ENCODE measurements at regions not wholly inside any gene's neighbourhood (a gene's known extent, or its start where the extent isn't known, plus 50 kb on each side); places are given as distances from the start of the nearest gene placed in this dataset.

DNA sequence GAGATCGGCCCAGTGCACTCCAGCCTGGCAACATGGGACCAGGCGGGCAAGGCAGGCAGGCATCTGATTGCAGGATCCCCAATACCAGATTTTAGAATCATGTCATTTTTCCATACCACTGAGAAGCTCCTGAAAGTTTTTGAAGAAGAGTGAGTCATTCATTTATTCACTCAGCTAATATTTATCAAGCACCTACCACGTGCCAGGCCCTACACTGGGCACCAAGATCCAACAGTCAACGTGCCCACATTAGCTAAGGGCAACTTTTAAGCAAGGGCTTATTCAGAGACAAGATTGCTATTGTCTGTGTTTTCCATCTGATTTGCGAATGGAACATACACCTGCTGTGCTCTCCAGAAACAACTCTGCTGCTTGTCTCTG is 126.8 kb upstream of the LGALSL start:
- ChIA-PET POLR2A (interaction anchor here (1.2 to 2.2 kb wide), 4 partner anchors 184 to 281 kb away, joined by 3 to 7 read pairs (median 4); partner anchors contain the start of gene AFTPH), CTCF (interaction anchor here (0.6 to 9.6 kb wide), 17 partner anchors 9 to 634 kb away, joined by 3 to 184 read pairs (median 4); no protein-coding TSS in a partner anchor)
- Histone ChIP-seq H3K4me3 (ENCODE audit: low read length) (peak overlapping the region; percentile 35), H3K36me3 (ENCODE audit: insufficient read depth, low read length) (no peaks in the 10 kb centered on the region), H3K27ac (ENCODE audit: low read depth, low read length) (no peak overlapping the region), H3K4me1 (ENCODE audit: insufficient read depth, low read length) (peaks cover 50% of the 10 kb centered on the region), H3K27me3 (ENCODE audit: insufficient read depth, low read length, poor library complexity, severe bottlenecking) (no peaks in the 10 kb centered on the region), H3K9me3 (ENCODE audit: low read length) (no peaks in the 10 kb centered on the region)
- Mint-ChIP-seq H3K4me3 (peak overlapping the region; percentile 72 to 93 (median 84)), H3K27me3 (peaks cover 0 to 1% of the 10 kb centered on the region in 2 donors), H3K27ac (peak overlapping the region; percentile 51 to 99 (median 90)), H3K36me3 (no peaks in the 10 kb centered on the region), H3K4me1 (peaks cover 48 to 52% (median 51%) of the 10 kb centered on the region in 3 donors), H3K9me3 (no peaks in the 10 kb centered on the region)
- no peak for DNase-seq

DNA sequence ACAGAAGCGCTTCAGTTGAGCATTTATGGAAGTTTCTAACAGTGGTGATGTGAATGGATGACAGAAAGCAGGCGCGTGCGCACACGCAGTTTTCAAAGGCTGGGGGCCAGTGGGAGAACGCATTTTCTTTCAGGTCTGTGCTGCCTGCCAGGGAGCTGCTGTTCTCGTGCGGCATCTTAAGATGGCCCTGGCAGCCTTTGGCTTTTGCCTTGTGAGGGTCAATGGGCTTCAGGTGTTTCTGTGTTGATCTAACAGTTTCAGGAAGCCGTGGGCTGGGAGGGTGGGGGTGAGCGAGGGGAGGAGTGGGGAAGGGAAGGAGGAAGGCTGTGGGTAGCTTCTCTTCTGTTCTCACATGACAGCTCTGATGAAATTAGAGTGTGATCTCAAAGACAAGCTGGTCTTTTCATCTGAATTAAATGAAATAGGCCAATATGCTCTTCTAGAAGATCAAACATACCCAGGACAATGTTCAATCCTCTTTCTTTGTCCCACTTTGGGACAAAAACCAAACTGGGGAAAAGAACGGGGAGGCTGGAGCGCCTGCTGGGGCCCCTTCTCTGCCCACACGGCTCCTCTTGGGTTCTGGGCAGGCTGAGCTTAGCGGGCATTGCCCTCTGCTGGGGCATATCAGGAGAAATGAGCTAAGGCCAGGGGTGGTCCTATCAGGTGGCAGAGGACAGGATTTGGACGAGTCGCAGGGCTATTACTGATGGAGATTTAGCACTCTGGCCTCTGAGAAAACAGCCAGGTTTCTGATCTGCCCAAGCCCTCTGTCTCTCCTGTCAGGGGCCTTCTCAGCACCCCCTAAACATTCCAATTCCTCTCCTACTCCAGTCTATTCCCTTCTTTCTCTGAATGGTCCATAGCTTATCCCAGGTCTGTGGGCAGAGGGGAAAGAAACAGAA is 126.2 kb upstream of the LGALSL start:
- Mint-ChIP-seq H3K4me3 (peak overlapping the region; percentile 72 to 93 (median 84)), H3K9me3 (no peaks in the 10 kb centered on the region), H3K27me3 (peaks cover 0 to 1% of the 10 kb centered on the region in 2 donors), H3K36me3 (no peaks in the 10 kb centered on the region), H3K4me1 (peaks cover 48 to 51% (median 49%) of the 10 kb centered on the region in 3 donors), H3K27ac (peak overlapping the region; percentile 65 to 99 (median 90))
- peak in 3 of 5 donors; percentile 30 to 62 (median 61) for DNase-seq
- Histone ChIP-seq H3K27me3 (ENCODE audit: insufficient read depth, low read length, poor library complexity, severe bottlenecking) (no peaks in the 10 kb centered on the region), H3K36me3 (ENCODE audit: insufficient read depth, low read length) (no peaks in the 10 kb centered on the region), H3K4me3 (ENCODE audit: low read length) (peak overlapping the region; percentile 35), H3K27ac (ENCODE audit: low read depth, low read length) (no peak overlapping the region), H3K4me1 (ENCODE audit: insufficient read depth, low read length) (peaks cover 50% of the 10 kb centered on the region), H3K9me3 (ENCODE audit: low read length) (no peaks in the 10 kb centered on the region)
- POLR2A ChIA-PET, result interaction anchor here (1.0 to 2.2 kb wide), 5 partner anchors 185 to 900 kb away, joined by 3 to 7 read pairs (median 4); partner anchors contain the start of genes ACTR2 and AFTPH
- CTCF ChIA-PET, result interaction anchor here (0.6 to 9.6 kb wide), 21 partner anchors 9 to 635 kb away, joined by 3 to 184 read pairs (median 4); no protein-coding TSS in a partner anchor

DNA sequence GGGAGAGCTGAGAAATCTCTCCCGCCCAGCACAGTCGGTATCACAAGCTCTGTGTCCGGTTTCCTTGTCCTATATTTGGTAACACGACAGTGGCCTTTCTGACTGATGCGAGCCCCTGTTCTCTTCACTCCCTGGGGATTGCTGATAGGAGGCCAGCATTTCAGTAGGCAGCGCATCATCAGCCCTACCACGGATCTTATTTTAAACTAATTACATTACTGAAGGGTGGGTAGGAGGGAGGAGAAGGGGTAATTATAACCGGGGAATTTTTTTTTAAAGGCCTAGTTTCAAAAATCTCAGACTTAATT is 125.6 kb upstream of the LGALSL start:
- Histone ChIP-seq H3K36me3 (ENCODE audit: insufficient read depth, low read length) (no peaks in the 10 kb centered on the region), H3K27me3 (ENCODE audit: insufficient read depth, low read length, poor library complexity, severe bottlenecking) (no peaks in the 10 kb centered on the region), H3K4me3 (ENCODE audit: low read length) (no peak overlapping the region), H3K9me3 (ENCODE audit: low read length) (no peaks in the 10 kb centered on the region), H3K4me1 (ENCODE audit: insufficient read depth, low read length) (peaks cover 50% of the 10 kb centered on the region), H3K27ac (ENCODE audit: low read depth, low read length) (no peak overlapping the region)
- DNase-seq, result no peak
- Mint-ChIP-seq H3K36me3 (no peaks in the 10 kb centered on the region), H3K27ac (peak overlapping the region in 7 of 8 donors; percentile 65 to 99 (median 91)), H3K27me3 (peaks cover 0 to 1% of the 10 kb centered on the region in 2 donors), H3K4me3 (peak overlapping the region in 3 of 7 donors; percentile 13 to 84 (median 55)), H3K4me1 (peaks cover 45 to 51% (median 48%) of the 10 kb centered on the region in 3 donors), H3K9me3 (no peaks in the 10 kb centered on the region)
- POLR2A ChIA-PET, result interaction anchor here (1.0 to 1.4 kb wide), 4 partner anchors 185 to 899 kb away, joined by 3 to 5 read pairs (median 4); partner anchors contain the start of gene ACTR2
- CTCF ChIA-PET, result interaction anchor here (0.7 to 9.6 kb wide), 16 partner anchors 8 to 544 kb away, joined by 3 to 184 read pairs (median 4); no protein-coding TSS in a partner anchor

DNA sequence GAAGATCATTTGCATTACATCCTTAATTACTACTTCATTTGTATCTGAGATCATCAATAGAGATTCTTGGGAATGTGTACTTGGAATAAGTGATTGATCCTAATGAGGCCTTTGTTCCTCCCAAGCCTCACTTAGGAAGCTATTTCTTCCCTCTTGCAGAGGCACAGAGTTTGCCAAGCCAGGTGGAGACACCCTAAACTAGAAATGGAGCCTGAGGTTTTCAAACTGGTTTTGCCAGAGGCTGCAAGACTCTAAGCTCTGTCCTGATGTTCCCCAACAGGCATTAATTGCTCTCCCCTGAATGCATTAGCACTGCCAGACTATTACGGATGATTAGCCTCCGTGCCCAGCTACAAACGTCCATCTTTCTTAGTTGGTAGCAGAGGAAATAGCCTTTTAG is 125.2 kb upstream of the LGALSL start:
- H3K36me3 ChIP-seq (ENCODE audit: insufficient read depth, low read length), result no peaks in the 10 kb centered on the region
- no peak overlapping the region for H3K4me3 ChIP-seq (ENCODE audit: low read length)
- peaks cover 0 to 1% of the 10 kb centered on the region in 2 donors for H3K27me3 Mint-ChIP-seq
- no peaks in the 10 kb centered on the region for H3K9me3 ChIP-seq (ENCODE audit: low read length)
- H3K9me3 Mint-ChIP-seq, result no peaks in the 10 kb centered on the region
- H3K4me3 Mint-ChIP-seq, result peak overlapping the region in 1 of 7 donors; percentile 60
- H3K4me1 Mint-ChIP-seq, result peaks cover 43 to 51% (median 48%) of the 10 kb centered on the region in 3 donors
- H3K27ac ChIP-seq (ENCODE audit: low read depth, low read length), result no peak overlapping the region
- H3K4me1 ChIP-seq (ENCODE audit: insufficient read depth, low read length), result peaks cover 50% of the 10 kb centered on the region
- H3K27me3 ChIP-seq (ENCODE audit: insufficient read depth, low read length, poor library complexity, severe bottlenecking), result no peaks in the 10 kb centered on the region
- H3K27ac Mint-ChIP-seq, result peak overlapping the region in 3 of 8 donors; percentile 65 to 99 (median 94)
- H3K36me3 Mint-ChIP-seq, result no peaks in the 10 kb centered on the region
- DNase-seq, result no peak
- ChIA-PET POLR2A (interaction anchor here (1.3 kb wide), 1 partner anchor 326 kb away, joined by 3 read pairs; no protein-coding TSS in a partner anchor), CTCF (interaction anchor here (1.0 to 9.6 kb wide), 11 partner anchors 11 to 544 kb away, joined by 3 to 184 read pairs (median 6); no protein-coding TSS in a partner anchor)

DNA sequence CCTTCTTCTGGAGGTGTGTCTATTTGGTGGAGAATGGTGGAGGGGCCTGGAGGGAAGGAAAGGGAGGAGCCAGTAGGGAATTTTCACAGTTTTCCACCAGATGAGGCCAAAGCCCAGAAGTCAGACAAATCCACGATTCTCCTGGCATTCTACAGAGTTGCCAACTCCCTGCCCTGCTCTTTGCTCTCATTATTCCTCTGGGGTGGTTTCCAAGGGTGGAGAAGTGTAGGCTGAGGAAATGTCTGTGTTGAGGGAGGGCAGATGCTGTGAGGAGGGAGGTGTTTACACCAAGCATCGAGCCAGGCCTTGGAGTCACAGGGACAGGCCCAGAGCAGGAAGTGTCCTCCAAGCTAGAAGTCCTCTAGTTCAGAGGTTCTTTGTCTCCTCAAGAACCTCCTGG is 124.1 kb upstream of the LGALSL start:
- ChIA-PET POLR2A (no interaction called here), CTCF (interaction anchor here (0.7 to 9.6 kb wide), 22 partner anchors 10 to 588 kb away, joined by 3 to 184 read pairs (median 4); partner anchors contain the start of gene AFTPH)
- no peaks in the 10 kb centered on the region for H3K36me3 ChIP-seq (ENCODE audit: insufficient read depth, low read length)
- peaks cover 46% of the 10 kb centered on the region for H3K4me1 ChIP-seq (ENCODE audit: insufficient read depth, low read length)
- no peaks in the 10 kb centered on the region for H3K27me3 ChIP-seq (ENCODE audit: insufficient read depth, low read length, poor library complexity, severe bottlenecking)
- no peaks in the 10 kb centered on the region for H3K9me3 ChIP-seq (ENCODE audit: low read length)
- H3K27ac ChIP-seq (ENCODE audit: low read depth, low read length), result no peak overlapping the region
- no peak overlapping the region for H3K4me3 ChIP-seq (ENCODE audit: low read length)
- Mint-ChIP-seq H3K4me3 (no peak overlapping the region), H3K27me3 (peaks cover 0 to 1% of the 10 kb centered on the region in 2 donors), H3K27ac (peak overlapping the region in 1 of 8 donors; percentile 54), H3K36me3 (no peaks in the 10 kb centered on the region), H3K4me1 (peaks cover 38 to 44% (median 42%) of the 10 kb centered on the region in 3 donors), H3K9me3 (no peaks in the 10 kb centered on the region)
- DNase-seq, result no peak

DNA sequence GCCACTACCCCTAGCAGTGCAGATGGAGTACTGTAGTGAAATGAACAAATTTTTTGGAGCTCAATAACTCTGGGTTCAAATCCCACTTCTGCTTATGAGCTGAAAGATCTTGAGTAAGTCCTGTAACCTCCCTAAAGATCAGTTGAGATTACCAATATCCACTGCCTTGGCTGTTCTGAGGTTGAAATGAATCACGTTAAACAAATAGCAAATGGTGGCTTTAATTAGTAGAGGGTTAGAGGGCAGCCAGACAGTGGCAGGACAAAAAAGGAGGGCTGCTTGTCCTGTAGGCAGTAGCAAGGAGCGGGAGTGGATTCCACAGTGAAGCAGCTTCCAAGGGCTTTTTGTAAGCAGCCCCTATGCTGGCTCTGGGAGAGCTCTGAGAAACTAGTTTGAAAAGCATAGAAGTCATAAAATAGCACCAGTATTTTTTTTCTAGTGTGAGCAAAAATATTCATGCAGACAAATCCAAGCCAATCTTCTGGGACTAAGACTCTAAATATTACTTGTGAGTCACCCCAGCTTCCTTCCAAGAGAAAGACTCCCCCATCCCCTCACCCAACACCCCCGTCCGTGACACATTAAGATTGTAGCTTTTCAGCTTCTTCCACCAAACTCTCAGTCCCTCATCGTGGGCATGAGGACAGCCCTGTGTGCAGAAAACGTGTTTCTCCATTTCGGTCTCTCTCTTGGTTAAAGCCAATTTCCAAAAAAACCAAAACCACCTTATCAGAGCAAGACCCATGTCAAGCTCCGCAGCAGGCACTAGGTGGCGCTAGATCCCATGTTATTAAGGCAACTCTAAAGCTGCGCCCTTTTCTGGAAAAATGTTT is 123.5 kb upstream of the LGALSL start:
- no peaks in the 10 kb centered on the region for H3K9me3 Mint-ChIP-seq
- no peak overlapping the region for H3K27ac ChIP-seq (ENCODE audit: low read depth, low read length)
- H3K4me1 Mint-ChIP-seq, result peaks cover 32 to 37% (median 35%) of the 10 kb centered on the region in 3 donors
- H3K27me3 ChIP-seq (ENCODE audit: insufficient read depth, low read length, poor library complexity, severe bottlenecking), result no peaks in the 10 kb centered on the region
- H3K4me3 Mint-ChIP-seq, result peak overlapping the region; percentile 1 to 75 (median 37)
- H3K36me3 ChIP-seq (ENCODE audit: insufficient read depth, low read length), result no peaks in the 10 kb centered on the region
- no peak overlapping the region for H3K4me3 ChIP-seq (ENCODE audit: low read length)
- peaks cover 0 to 1% of the 10 kb centered on the region in 2 donors for H3K27me3 Mint-ChIP-seq
- peak overlapping the region in 6 of 8 donors; percentile 5 to 94 (median 78) for H3K27ac Mint-ChIP-seq
- H3K9me3 ChIP-seq (ENCODE audit: low read length), result no peaks in the 10 kb centered on the region
- peaks cover 40% of the 10 kb centered on the region for H3K4me1 ChIP-seq (ENCODE audit: insufficient read depth, low read length)
- CTCF ChIA-PET, result interaction anchor here (0.7 to 9.6 kb wide), 45 partner anchors 8 to 588 kb away, joined by 3 to 184 read pairs (median 4); partner anchors contain the start of gene AFTPH
- DNase-seq, result peak; percentile 64 to 83 (median 73)
- POLR2A ChIA-PET, result interaction anchor here (0.5 to 1.2 kb wide), 3 partner anchors 157 to 661 kb away, joined by 3 to 4 read pairs (median 4); no protein-coding TSS in a partner anchor
- H3K36me3 Mint-ChIP-seq, result no peaks in the 10 kb centered on the region

DNA sequence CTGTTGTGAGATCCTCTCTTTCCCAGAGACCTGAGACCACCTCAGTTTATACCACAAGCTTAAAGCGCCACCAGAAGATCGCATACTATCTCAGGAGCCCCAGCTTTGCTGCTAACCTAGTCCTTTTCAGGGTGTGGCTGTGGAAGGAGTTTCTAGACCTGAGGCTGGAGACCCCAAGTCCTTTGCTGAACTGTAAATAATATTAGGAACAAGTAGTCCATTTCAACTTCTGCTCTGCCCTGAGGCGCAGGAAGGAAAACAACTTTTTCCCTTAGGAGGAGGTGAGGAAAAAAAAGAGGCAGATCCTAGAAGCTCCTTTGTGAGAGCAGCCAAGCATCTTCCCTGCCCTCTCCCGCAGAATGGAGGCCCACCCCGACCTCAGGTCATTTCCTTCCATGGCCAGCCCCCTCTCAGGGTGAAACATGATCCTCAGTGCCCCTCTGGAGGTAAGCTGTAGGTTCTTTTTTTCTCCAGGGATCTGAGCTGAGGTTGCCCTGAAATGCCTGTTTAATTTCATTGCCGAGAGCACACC is 122.8 kb upstream of the LGALSL start:
- no peak overlapping the region for H3K4me3 Mint-ChIP-seq
- ChIA-PET POLR2A (interaction anchor here (0.6 to 1.2 kb wide), 2 partner anchors 157 to 294 kb away, joined by 4 read pairs; no protein-coding TSS in a partner anchor), CTCF (interaction anchor here (0.9 to 9.6 kb wide), 44 partner anchors 9 to 587 kb away, joined by 3 to 184 read pairs (median 4); partner anchors contain the start of gene AFTPH)
- Histone ChIP-seq H3K4me1 (ENCODE audit: insufficient read depth, low read length) (peaks cover 33% of the 10 kb centered on the region), H3K9me3 (ENCODE audit: low read length) (no peaks in the 10 kb centered on the region), H3K27ac (ENCODE audit: low read depth, low read length) (no peak overlapping the region), H3K36me3 (ENCODE audit: insufficient read depth, low read length) (no peaks in the 10 kb centered on the region), H3K27me3 (ENCODE audit: insufficient read depth, low read length, poor library complexity, severe bottlenecking) (no peaks in the 10 kb centered on the region), H3K4me3 (ENCODE audit: low read length) (no peak overlapping the region)
- no peaks in the 10 kb centered on the region for H3K9me3 Mint-ChIP-seq
- peaks cover 0 to 1% of the 10 kb centered on the region in 2 donors for H3K27me3 Mint-ChIP-seq
- no peaks in the 10 kb centered on the region for H3K36me3 Mint-ChIP-seq
- peak overlapping the region in 3 of 8 donors; percentile 5 to 94 (median 67) for H3K27ac Mint-ChIP-seq
- peaks cover 25 to 30% (median 28%) of the 10 kb centered on the region in 3 donors for H3K4me1 Mint-ChIP-seq
- DNase-seq, result no peak

All from CD8-positive, alpha-beta memory T cell (primary cell).